CD4-positive, alpha-beta T cell (primary cell): ENCODE measurements at regions not wholly inside any gene's neighbourhood (a gene's known extent, or its start where the extent isn't known, plus 50 kb on each side); places are given as distances from the start of the nearest gene placed in this dataset.

ENCODE experiments used
- ATAC-seq: fragments of 200-7000 bp; cut with Tn5 transposase; one replicate; pipeline ENCODE4 v1.10.0; 2022; ENCODE audit warnings: mild to moderate bottlenecking; ENCODE audit not compliant: poor library complexity
- CTCF ChIA-PET: fragments of 350-600 bp; sonication (Branson Sonifier 250); formaldehyde crosslinking; loops from one replicate; lab custom pipeline; 2021; ENCODE audit warnings: antibody characterized with exemption, inconsistent platforms; lab: Charles Lee
- POLR2A ChIA-PET: fragments of 350-600 bp; sonication (Branson Sonifier 250); formaldehyde crosslinking; loops from one replicate; lab custom pipeline; 2021; ENCODE audit warnings: antibody characterized with exemption, inconsistent platforms; lab: Charles Lee
- DNase-seq, 14 experiments: peaks; one replicate each; pipeline ENCODE4 v3.0.0-alpha.2; 2013 to 2020; ENCODE audit warnings: mixed read lengths in 2 of 14
- H3K27ac ChIP-seq, 2 donors: one replicate each; pipeline versions ENCODE4 v1.5.1 to v1.7.0; 2013; ENCODE audit warnings: low read length in 2 of 2, low read depth in 1 of 2, mild to moderate bottlenecking in 1 of 2
- H3K27me3 ChIP-seq, 2 experiments: 1 replicate in 1 of 2; 2 replicates in 1 of 2; pipeline versions ENCODE4 v1.6.1 to v1.7.0; 2013; ENCODE audit warnings: low read length in 2 of 2, control low read depth in 1 of 2, mild to moderate bottlenecking in 1 of 2, moderate library complexity in 1 of 2; ENCODE audit not compliant: insufficient read depth in 2 of 2, control insufficient read depth in 1 of 2
- H3K36me3 ChIP-seq: one replicate; pipeline ENCODE4 v1.6.1; 2013; ENCODE audit warnings: low read length, control low read depth; ENCODE audit not compliant: insufficient read depth
- H3K4me1 ChIP-seq: one replicate; pipeline ENCODE4 v1.6.1; 2013; ENCODE audit warnings: low read length, control low read depth; ENCODE audit not compliant: insufficient read depth
- H3K4me3 ChIP-seq: one replicate; pipeline ENCODE4 v1.5.1; 2013; ENCODE audit warnings: mild to moderate bottlenecking, low read length, moderate library complexity
- H3K9me3 ChIP-seq, 2 experiments: 1 replicate in 1 of 2; 2 replicates in 1 of 2; pipeline versions ENCODE4 v1.6.1 to v1.7.0; 2013; ENCODE audit warnings: low read length in 2 of 2, mild to moderate bottlenecking in 2 of 2, control low read depth in 1 of 2, moderate library complexity in 1 of 2; ENCODE audit not compliant: control insufficient read depth in 1 of 2, insufficient read depth in 1 of 2
- H3K27ac Mint-ChIP-seq: one replicate; pipeline ENCODE4 v1.8.0; 2020; ENCODE audit warnings: mixed read lengths
- H3K27me3 Mint-ChIP-seq: one replicate; pipeline ENCODE4 v1.8.0; 2021; ENCODE audit warnings: mixed read lengths
- H3K36me3 Mint-ChIP-seq: one replicate; pipeline ENCODE4 v1.8.0; 2021; ENCODE audit warnings: low read depth, mixed read lengths
- H3K4me1 Mint-ChIP-seq: one replicate; pipeline ENCODE4 v1.8.0; 2021; ENCODE audit warnings: low read depth, mixed read lengths
- H3K4me3 Mint-ChIP-seq: one replicate; pipeline ENCODE4 v1.8.0; 2020; ENCODE audit warnings: mild to moderate bottlenecking, mixed read lengths
- H3K9me3 Mint-ChIP-seq: one replicate; pipeline ENCODE4 v1.8.0; 2020; ENCODE audit warnings: mixed read lengths
- intact Hi-C, 2 experiments: fragments of 100-400 bp; cut with DNase I in 1 of 2; cut with micrococcal nuclease in 1 of 2; formaldehyde crosslinking; loops; one replicate each; pipeline versions ENCODE4 v1.15.1 to v1.9.0; 2023 to 2025; cut with DNase I, micrococcal nuclease
- TF ChIP-seq, protein P1 (sequence below): fragments of 200-600 bp; IDR thresholded peaks from one replicate; pipeline ENCODE4 v1.8.0; 2022; ENCODE audit warnings: antibody characterized with exemption, mild to moderate bottlenecking

DNA sequence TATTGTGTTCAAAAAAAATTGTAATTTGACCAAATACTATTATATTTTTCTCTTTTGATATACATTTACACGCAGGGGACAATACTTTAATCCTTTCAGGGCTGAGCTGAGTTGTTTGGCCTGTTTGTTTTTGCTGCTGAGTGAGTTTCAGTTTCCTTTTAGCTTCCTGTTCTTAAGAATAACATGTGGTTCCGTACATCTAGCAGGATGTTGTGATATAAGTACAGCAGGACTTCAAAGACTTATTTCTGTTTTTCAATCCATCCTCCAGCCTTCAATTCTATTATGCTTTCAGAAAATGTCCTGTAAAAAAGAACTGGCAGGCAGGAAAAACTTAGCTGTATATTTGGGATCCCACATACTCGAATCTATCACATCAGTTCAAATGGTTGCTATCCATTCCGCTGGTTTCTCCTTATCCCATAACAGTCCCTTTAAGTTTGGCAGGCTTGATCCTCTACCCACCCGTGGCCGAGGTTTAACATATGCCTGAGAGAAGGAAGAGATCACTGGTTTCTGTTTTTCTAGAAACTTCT, 1037.3 kb upstream of the ACO1 start:
- no peaks in the 10 kb centered on the region for H3K27me3 ChIP-seq
- Mint-ChIP-seq H3K27ac (peak overlapping the region; percentile 98), H3K36me3 (peaks cover 38% of the 10 kb centered on the region), H3K27me3 (no peaks in the 10 kb centered on the region), H3K9me3 (peaks cover 8% of the 10 kb centered on the region), H3K4me3 (peak overlapping the region; percentile 69), H3K4me1 (peaks cover 48% of the 10 kb centered on the region)
- intact Hi-C loops, result loop anchor here in 1 of 2 experiments (5.0 kb wide), 2 partner anchors 45 to 85 kb away; no protein-coding TSS in a partner anchor
- peak in 7 of 14 experiments; percentile 14 to 88 (median 32) for DNase-seq
- no peaks in the 10 kb centered on the region for H3K9me3 ChIP-seq
- H3K27ac ChIP-seq, result peak overlapping the region; percentile 77 to 92
- CTCF ChIA-PET, result interaction anchor here (0.5 kb wide), 1 partner anchor 58 kb away, joined by 3 read pairs; no protein-coding TSS in a partner anchor
- POLR2A ChIA-PET, result interaction anchor here (0.6 to 3.0 kb wide), 27 partner anchors 8 to 224 kb away, joined by 3 to 18 read pairs (median 3); no protein-coding TSS in a partner anchor
- H3K4me1 ChIP-seq, result peaks cover 10% of the 10 kb centered on the region
- peak overlapping the region; percentile 19 for H3K4me3 ChIP-seq
- TF ChIP-seq, protein P1, sequence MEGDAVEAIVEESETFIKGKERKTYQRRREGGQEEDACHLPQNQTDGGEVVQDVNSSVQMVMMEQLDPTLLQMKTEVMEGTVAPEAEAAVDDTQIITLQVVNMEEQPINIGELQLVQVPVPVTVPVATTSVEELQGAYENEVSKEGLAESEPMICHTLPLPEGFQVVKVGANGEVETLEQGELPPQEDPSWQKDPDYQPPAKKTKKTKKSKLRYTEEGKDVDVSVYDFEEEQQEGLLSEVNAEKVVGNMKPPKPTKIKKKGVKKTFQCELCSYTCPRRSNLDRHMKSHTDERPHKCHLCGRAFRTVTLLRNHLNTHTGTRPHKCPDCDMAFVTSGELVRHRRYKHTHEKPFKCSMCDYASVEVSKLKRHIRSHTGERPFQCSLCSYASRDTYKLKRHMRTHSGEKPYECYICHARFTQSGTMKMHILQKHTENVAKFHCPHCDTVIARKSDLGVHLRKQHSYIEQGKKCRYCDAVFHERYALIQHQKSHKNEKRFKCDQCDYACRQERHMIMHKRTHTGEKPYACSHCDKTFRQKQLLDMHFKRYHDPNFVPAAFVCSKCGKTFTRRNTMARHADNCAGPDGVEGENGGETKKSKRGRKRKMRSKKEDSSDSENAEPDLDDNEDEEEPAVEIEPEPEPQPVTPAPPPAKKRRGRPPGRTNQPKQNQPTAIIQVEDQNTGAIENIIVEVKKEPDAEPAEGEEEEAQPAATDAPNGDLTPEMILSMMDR, result no peak
- H3K36me3 ChIP-seq, result no peaks in the 10 kb centered on the region
- peak; percentile 95 for ATAC-seq

DNA sequence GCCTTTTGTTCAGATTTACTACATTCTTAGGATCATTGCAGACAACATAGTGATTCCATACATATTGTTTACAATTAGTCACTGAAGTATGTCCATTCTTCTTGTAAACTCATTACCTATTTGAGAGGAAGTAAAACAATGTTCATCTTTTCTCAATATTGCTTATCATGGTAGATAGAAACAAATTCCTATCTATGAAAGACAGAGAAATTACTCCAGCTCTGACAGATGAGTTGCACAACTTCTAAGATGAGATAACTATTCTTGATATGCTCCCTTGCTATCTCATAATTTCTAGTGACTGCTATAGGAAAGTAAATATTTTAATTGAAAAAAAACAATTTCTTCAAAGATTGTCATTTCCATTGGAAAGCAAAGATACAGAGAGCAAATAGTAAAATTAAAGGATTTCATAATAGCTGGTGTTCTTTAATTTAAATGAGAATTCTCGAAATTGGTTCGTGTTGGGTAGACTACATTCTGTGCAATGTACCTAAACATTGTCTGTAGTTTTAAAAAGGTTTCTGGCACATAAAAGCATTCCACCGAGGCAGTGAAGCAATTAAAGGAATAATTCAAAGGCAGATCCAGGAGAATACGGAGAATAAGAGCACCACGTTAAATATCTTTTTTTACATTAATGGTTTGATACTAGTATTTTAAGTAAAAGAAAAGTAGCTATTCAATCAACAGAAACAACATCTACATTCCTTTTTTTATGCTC, 1029.1 kb upstream of the ACO1 start:
- POLR2A ChIA-PET, result interaction anchor here (0.9 kb wide), 1 partner anchor 8 kb away, joined by 3 read pairs; no protein-coding TSS in a partner anchor
- no peaks in the 10 kb centered on the region for H3K36me3 Mint-ChIP-seq
- intact Hi-C loops, result no loop called here

DNA sequence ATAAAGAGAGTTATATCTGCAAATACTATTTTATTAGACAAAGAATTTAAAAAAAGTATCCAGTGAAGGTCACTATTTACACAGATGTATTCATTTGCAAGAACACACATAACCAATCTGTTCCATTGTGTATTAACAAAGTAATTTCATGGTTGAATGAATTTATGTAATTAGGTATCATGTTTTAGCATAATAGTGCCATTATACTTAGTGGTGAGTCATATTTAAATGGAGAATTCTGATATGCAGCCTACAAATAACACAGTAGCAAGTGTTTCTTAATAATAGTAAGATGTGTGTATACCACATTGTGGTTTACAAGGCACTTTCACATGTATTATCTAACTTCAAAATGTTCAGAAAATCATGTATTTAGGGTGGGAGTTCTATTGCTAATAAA, 1028.5 kb upstream of the ACO1 start:
- Histone ChIP-seq H3K27me3 (no peaks in the 10 kb centered on the region), H3K4me1 (no peaks in the 10 kb centered on the region), H3K27ac (no peak overlapping the region), H3K9me3 (no peaks in the 10 kb centered on the region), H3K4me3 (no peak overlapping the region), H3K36me3 (no peaks in the 10 kb centered on the region)
- Mint-ChIP-seq H3K27ac (no peak overlapping the region), H3K9me3 (peaks cover 4% of the 10 kb centered on the region), H3K4me3 (no peak overlapping the region), H3K36me3 (no peaks in the 10 kb centered on the region), H3K4me1 (no peaks in the 10 kb centered on the region), H3K27me3 (no peaks in the 10 kb centered on the region)
- TF ChIP-seq, protein P1, result no peak
- DNase-seq, result no peak
- POLR2A ChIA-PET, result no interaction called here
- CTCF ChIA-PET, result no interaction called here
- intact Hi-C loops, result no loop called here
- no peak for ATAC-seq

More for the DNA sequence above, 1029.1 kb upstream of the ACO1 start:
- CTCF ChIA-PET, result no interaction called here
- DNase-seq, result no peak
- Mint-ChIP-seq H3K9me3 (peaks cover 4% of the 10 kb centered on the region), H3K4me1 (no peaks in the 10 kb centered on the region), H3K4me3 (no peak overlapping the region), H3K27me3 (no peaks in the 10 kb centered on the region), H3K27ac (no peak overlapping the region)
- TF ChIP-seq, protein P1, result no peak
- Histone ChIP-seq H3K36me3 (no peaks in the 10 kb centered on the region), H3K27me3 (no peaks in the 10 kb centered on the region), H3K4me1 (no peaks in the 10 kb centered on the region), H3K27ac (no peak overlapping the region), H3K4me3 (no peak overlapping the region), H3K9me3 (no peaks in the 10 kb centered on the region)
- ATAC-seq, result no peak
